H1 (cell line): ENCODE measurements at regions not wholly inside any gene's neighbourhood (a gene's known extent, or its start where the extent isn't known, plus 50 kb on each side); places are given as distances from the start of the nearest gene placed in this dataset.
"Not testable (repeated sequence)": the region's sequence is repeated elsewhere in the genome, so short reads cannot be mapped to it uniquely, and the experiment has no call there.

ENCODE experiments used
- ATF3 ChIP-seq: IDR thresholded peaks from 2 replicates; pipeline ENCODE4 v1.6.1; 2011; ENCODE audit warnings: low read depth, mild to moderate bottlenecking, low read length; ENCODE audit not compliant: insufficient read depth
- BACH1 ChIP-seq: IDR thresholded peaks from 2 replicates; pipeline ENCODE4 v1.6.1; 2012; ENCODE audit warnings: low read length, improper control_type of control experiment
- CTCF ChIP-seq, 3 experiments: IDR thresholded peaks; 1 replicate in 2 of 3; 2 replicates in 1 of 3; pipeline versions ENCODE4 v1.5.1 to v1.6.1; 2011; ENCODE audit warnings: low read length in 3 of 3, mild to moderate bottlenecking in 3 of 3, inconsistent platforms in 2 of 3, low read depth in 1 of 3, moderate library complexity in 1 of 3; ENCODE audit not compliant: insufficient read depth in 1 of 3; ENCODE audit errors: control extremely low read depth in 1 of 3
- GTF2F1 ChIP-seq: IDR thresholded peaks from 2 replicates; pipeline ENCODE4 v1.6.1; 2012; ENCODE audit warnings: low read depth, low read length, improper control_type of control experiment, borderline replicate concordance
- MAX ChIP-seq: IDR thresholded peaks from 2 replicates; pipeline ENCODE4 v1.6.1; 2012; ENCODE audit warnings: inconsistent platforms
- POLR2A ChIP-seq, 2 experiments: IDR thresholded peaks; 1 replicate in 1 of 2; 2 replicates in 1 of 2; pipeline ENCODE4 v1.6.1; 2011; ENCODE audit warnings: low read depth in 2 of 2, low read length in 2 of 2, mild to moderate bottlenecking in 2 of 2; ENCODE audit errors: control extremely low read depth in 1 of 2
- RAD21 ChIP-seq, 2 experiments: IDR thresholded peaks in 1 of 2; conservative IDR thresholded peaks in 1 of 2; 2 replicates each; pipeline ENCODE4 v1.6.1; 2011; ENCODE audit warnings: low read depth in 2 of 2, low read length in 2 of 2, improper control_type of control experiment in 1 of 2, inconsistent platforms in 1 of 2, mild to moderate bottlenecking in 1 of 2, moderate library complexity in 1 of 2
- TEAD4 ChIP-seq: IDR thresholded peaks from 2 replicates; pipeline ENCODE4 v1.6.1; 2012; ENCODE audit warnings: low read depth, low read length, inconsistent platforms, mixed read lengths
- YY1 ChIP-seq: IDR thresholded peaks from 2 replicates; pipeline ENCODE4 v1.6.1; 2011; ENCODE audit warnings: low read depth, mild to moderate bottlenecking, low read length

- not testable (repeated sequence) for TF ChIP-seq CTCF (IDR thresholded peaks at IDR 0.05; ENCODE audit: control extremely low read depth in 1 of 3, insufficient read depth in 1 of 3, low read depth in 1 of 3, low read length in 3 of 3); POLR2A (IDR thresholded peaks at IDR 0.05; ENCODE audit: control extremely low read depth in 1 of 2, low read depth in 2 of 2, low read length in 2 of 2); MAX; RAD21 (IDR thresholded peaks at IDR 0.05 in 1 of 2, conservative IDR thresholded peaks at IDR 0.05 in 1 of 2; ENCODE audit: low read depth in 2 of 2, low read length in 2 of 2); GTF2F1; YY1; ATF3; TEAD4; BACH1
These were observed 814.8 kb upstream of the CITED2 start for GRCh38 chr6:140189263-140189662.
